HepG2 (cell line): ENCODE measurements at regions not wholly inside any gene's neighbourhood (a gene's known extent, or its start where the extent isn't known, plus 50 kb on each side); places are given as distances from the start of the nearest gene placed in this dataset.

ENCODE experiments used
- CBFB ChIP-seq: sonication (generic); formaldehyde crosslinking; IDR thresholded peaks from 2 replicates; pipeline ENCODE4 v1.4.0; 2020; ENCODE audit warnings: missing genetic modification reagents
- CTCF ChIP-seq: sonication (generic); formaldehyde crosslinking; IDR thresholded peaks from 2 replicates; pipeline ENCODE4 v1.5.0; 2020; ENCODE audit warnings: mild to moderate bottlenecking, missing genetic modification reagents, moderate library complexity
- MAX ChIP-seq: IDR thresholded peaks from 2 replicates; pipeline ENCODE4 v1.6.1; 2012; ENCODE audit warnings: inconsistent platforms
- NFE2L1 ChIP-seq: sonication (generic); formaldehyde crosslinking; IDR thresholded peaks from 2 replicates; pipeline ENCODE4 v1.4.0; 2020; ENCODE audit warnings: missing genetic modification reagents, mild to moderate bottlenecking, borderline replicate concordance
- NR0B2 ChIP-seq: sonication (generic); formaldehyde crosslinking; IDR thresholded peaks from 2 replicates; pipeline ENCODE4 v1.4.0; 2020; ENCODE audit warnings: mild to moderate bottlenecking, missing genetic modification reagents
- PRDM15 ChIP-seq: sonication (generic); formaldehyde crosslinking; IDR thresholded peaks from 2 replicates; pipeline ENCODE4 v1.4.0; 2020; ENCODE audit warnings: missing genetic modification reagents
- ZNF136 ChIP-seq: sonication (generic); formaldehyde crosslinking; IDR thresholded peaks from 2 replicates; pipeline ENCODE4 v1.8.1; 2022; ENCODE audit warnings: low read depth, mild to moderate bottlenecking, moderate library complexity, missing genetic modification reagents
- ZNF24 ChIP-seq: fragments of 450-650 bp; IDR thresholded peaks from 2 replicates; pipeline ENCODE4 v1.6.1; 2017; ENCODE audit warnings: antibody characterized with exemption, mild to moderate bottlenecking

- TF ChIP-seq ZNF136 (CRISPR knock-in tag) (no peak), MAX (no peak), CBFB (CRISPR knock-in tag) (no peak), ZNF24 (no peak), PRDM15 (CRISPR knock-in tag) (no peak), NR0B2 (no peak), NFE2L1 (CRISPR knock-in tag) (no peak), CTCF (CRISPR knock-in tag) (no peak)
Measured at GRCh38 chr3:102687851-102688555, 253.2 kb downstream of the ZPLD1 start.
